ENCODE measurements at regions not wholly inside any gene's neighbourhood (a gene's known extent, or its start where the extent isn't known, plus 50 kb on each side); places are given as distances from the start of the nearest gene placed in this dataset.

DNA sequence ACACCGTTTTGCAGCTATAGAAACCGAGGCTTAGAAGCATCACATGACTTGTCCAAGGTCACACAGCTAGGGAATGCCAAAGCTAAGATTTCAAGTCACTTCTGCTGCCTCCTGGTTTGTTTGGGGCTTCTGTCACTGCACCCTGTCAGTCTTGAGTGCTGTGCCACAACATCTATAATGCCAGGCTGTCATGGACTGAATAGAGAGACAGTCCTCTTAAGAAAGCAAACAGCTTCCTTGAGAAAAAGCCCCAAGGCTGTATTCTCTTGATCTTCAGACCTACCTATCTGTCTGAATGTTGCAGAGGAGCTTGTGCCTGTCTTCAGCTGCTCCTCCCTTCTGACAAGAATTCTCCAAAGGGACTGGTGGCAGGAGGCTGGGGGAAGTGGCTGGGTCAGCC is 81.6 kb downstream of the OLFM4 start:
- intact Hi-C loops (cut with micrococcal nuclease) (no loop called here), dilution Hi-C loops (cut with MboI; ENCODE audit: extremely low pct_ligation_motif_present, low sequenced_read_pairs) (no loop called here)
- H3K9me1 ChIP-seq (replicated peaks; ENCODE audit: control insufficient read depth, extremely low read depth, insufficient read depth, low read length): no peaks in the 10 kb centered on the region
- peaks cover 2% of the 10 kb centered on the region for H3K9me3 ChIP-seq (replicated peaks; ENCODE audit: control insufficient read depth, insufficient read depth, low read length)
- no peak overlapping the region for H3K27ac ChIP-seq (ENCODE audit: insufficient read depth, low read depth, low read length)
- BruUV-seq (replicated peaks): no TSS peak
- no peaks in the 10 kb centered on the region for H4K20me1 ChIP-seq (replicated peaks; ENCODE audit: control insufficient read depth, extremely low read depth, insufficient read depth, low read length)
- FAIRE-seq: no peak
- no peaks in the 10 kb centered on the region for H3K4me1 ChIP-seq (ENCODE audit: control insufficient read depth, extremely low read depth, insufficient read depth, low read length)
- ChIA-PET CTCF (no interaction called here), POLR2A (no interaction called here)
- DNase-seq (ENCODE audit: low read depth, low spot score): no peak
- H3K27me3 ChIP-seq (ENCODE audit: control insufficient read depth in 2 of 2, insufficient read depth in 2 of 2, low read length in 2 of 2): no peaks in the 10 kb centered on the region
- no peaks in the 10 kb centered on the region for H3K79me2 ChIP-seq (ENCODE audit: control insufficient read depth, insufficient read depth, low read length)
- H3K9ac ChIP-seq (replicated peaks; ENCODE audit: extremely low read depth, insufficient read depth, low read length): no peak overlapping the region
- no peak overlapping the region for H2AFZ ChIP-seq (ENCODE audit: low read depth, low read length)
- H3K4me2 ChIP-seq (ENCODE audit: insufficient read depth, low read length): no peak overlapping the region
- TF ChIP-seq, protein P1, sequence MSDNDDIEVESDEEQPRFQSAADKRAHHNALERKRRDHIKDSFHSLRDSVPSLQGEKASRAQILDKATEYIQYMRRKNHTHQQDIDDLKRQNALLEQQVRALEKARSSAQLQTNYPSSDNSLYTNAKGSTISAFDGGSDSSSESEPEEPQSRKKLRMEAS (IDR thresholded peaks at IDR 0.05; ENCODE audit: insufficient read depth, insufficient read length): no peak
- TF ChIP-seq GATA2 (IDR thresholded peaks at IDR 0.05; ENCODE audit: insufficient read depth, insufficient read length, low read depth, low read length) (no peak), POLR2AphosphoS5 (IDR thresholded peaks at IDR 0.05; ENCODE audit: insufficient read depth, low read depth, low read length) (no peak), JUN (IDR thresholded peaks at IDR 0.05; ENCODE audit: borderline replicate concordance, insufficient read depth, insufficient read length, low read depth) (no peak), MYC (IDR thresholded peaks at IDR 0.05; ENCODE audit: low read depth, low read length) (no peak), FOS (IDR thresholded peaks at IDR 0.05; ENCODE audit: borderline replicate concordance, insufficient read depth, low read length) (no peak), EZH2 (IDR thresholded peaks at IDR 0.05; ENCODE audit: borderline replicate concordance, low read depth, low read length, severe bottlenecking) (no peak), POLR2A (IDR thresholded peaks at IDR 0.05; ENCODE audit: low read depth, low read length) (no peak)
- TF ChIP-seq, protein P2, sequence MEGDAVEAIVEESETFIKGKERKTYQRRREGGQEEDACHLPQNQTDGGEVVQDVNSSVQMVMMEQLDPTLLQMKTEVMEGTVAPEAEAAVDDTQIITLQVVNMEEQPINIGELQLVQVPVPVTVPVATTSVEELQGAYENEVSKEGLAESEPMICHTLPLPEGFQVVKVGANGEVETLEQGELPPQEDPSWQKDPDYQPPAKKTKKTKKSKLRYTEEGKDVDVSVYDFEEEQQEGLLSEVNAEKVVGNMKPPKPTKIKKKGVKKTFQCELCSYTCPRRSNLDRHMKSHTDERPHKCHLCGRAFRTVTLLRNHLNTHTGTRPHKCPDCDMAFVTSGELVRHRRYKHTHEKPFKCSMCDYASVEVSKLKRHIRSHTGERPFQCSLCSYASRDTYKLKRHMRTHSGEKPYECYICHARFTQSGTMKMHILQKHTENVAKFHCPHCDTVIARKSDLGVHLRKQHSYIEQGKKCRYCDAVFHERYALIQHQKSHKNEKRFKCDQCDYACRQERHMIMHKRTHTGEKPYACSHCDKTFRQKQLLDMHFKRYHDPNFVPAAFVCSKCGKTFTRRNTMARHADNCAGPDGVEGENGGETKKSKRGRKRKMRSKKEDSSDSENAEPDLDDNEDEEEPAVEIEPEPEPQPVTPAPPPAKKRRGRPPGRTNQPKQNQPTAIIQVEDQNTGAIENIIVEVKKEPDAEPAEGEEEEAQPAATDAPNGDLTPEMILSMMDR (IDR thresholded peaks at IDR 0.05; ENCODE audit: extremely low read depth in 1 of 2, insufficient read depth in 1 of 2, low read depth in 1 of 2, low read length in 2 of 2): no peak
- no peak overlapping the region for H3K4me3 ChIP-seq (replicated peaks in 1 of 3; ENCODE audit: insufficient read depth in 1 of 3, low read depth in 1 of 3, low read length in 3 of 3)
- no peaks in the 10 kb centered on the region for H3K36me3 ChIP-seq (ENCODE audit: control insufficient read depth in 2 of 2, extremely low read depth in 1 of 2, insufficient read depth in 2 of 2, low read length in 2 of 2)
